H1 (cell line): ENCODE measurements at regions not wholly inside any gene's neighbourhood (a gene's known extent, or its start where the extent isn't known, plus 50 kb on each side); places are given as distances from the start of the nearest gene placed in this dataset.

ENCODE experiments used
- CTCF ChIA-PET: fragments of 300-600 bp; sonication (Branson Sonifier 250); formaldehyde crosslinking; loops from one replicate; lab custom pipeline; 2021; ENCODE audit not compliant: partially characterized antibody; lab: Charles Lee
- POLR2A ChIA-PET: fragments of 300-600 bp; sonication (Branson Sonifier 250); formaldehyde crosslinking; loops from one replicate; lab custom pipeline; 2021; ENCODE audit warnings: inconsistent platforms; ENCODE audit not compliant: partially characterized antibody; lab: Charles Lee
- DNase-seq, 2 experiments: peaks; one replicate each; pipeline versions ENCODE4 v3.0.0 to v3.0.0-alpha.2; 2010 to 2022; ENCODE audit warnings: low spot score in 2 of 2, low read depth in 1 of 2, mixed read lengths in 1 of 2
- FAIRE-seq: peaks from 2 replicates; lab custom pipeline; 2011; peaks lifted over from hg19 to GRCh38; lab: Jason Lieb, UNC
- H2AFZ ChIP-seq: 2 replicates; pipeline ENCODE4 v1.8.1; 2012; ENCODE audit warnings: low read length, inconsistent platforms
- H2AK5ac ChIP-seq: 2 replicates; pipeline ENCODE4 v1.6.1; 2013; ENCODE audit warnings: low read depth, low read length
- H2BK120ac ChIP-seq: replicated peaks from 2 replicates; pipeline ENCODE3; 2013; ENCODE audit warnings: low read depth, low read length, inconsistent platforms
- H2BK12ac ChIP-seq: 2 replicates; pipeline ENCODE4 v1.6.1; 2013; ENCODE audit warnings: low read depth, low read length
- H2BK15ac ChIP-seq: 2 replicates; pipeline ENCODE4 v1.6.1; 2013; ENCODE audit warnings: low read length
- H2BK20ac ChIP-seq: 2 replicates; pipeline ENCODE4 v1.6.1; 2013; ENCODE audit warnings: low read length
- H2BK5ac ChIP-seq: 2 replicates; pipeline ENCODE4 v1.6.1; 2013; ENCODE audit warnings: low read depth, low read length
- H3K14ac ChIP-seq: 2 replicates; pipeline ENCODE4 v1.6.1; 2013; ENCODE audit warnings: inconsistent platforms; ENCODE audit not compliant: insufficient read length
- H3K18ac ChIP-seq: 2 replicates; pipeline ENCODE4 v1.6.1; 2013; ENCODE audit warnings: low read length; ENCODE audit errors: extremely low read depth
- H3K23ac ChIP-seq: 2 replicates; pipeline ENCODE4 v1.6.1; 2013; ENCODE audit warnings: inconsistent platforms; ENCODE audit not compliant: insufficient read length
- H3K23me2 ChIP-seq: 2 replicates; pipeline ENCODE4 v1.6.1; 2013; ENCODE audit warnings: low read depth, low read length
- H3K27ac ChIP-seq: 2 replicates; pipeline ENCODE4 v1.6.1; 2011; ENCODE audit warnings: low read depth, low read length, inconsistent platforms
- H3K27me3 ChIP-seq, 4 experiments: replicated peaks in 1 of 4; 1 replicate in 1 of 4; 2 replicates in 3 of 4; pipeline versions ENCODE4 v1.6.1 to v1.8.1; 2011 to 2013; ENCODE audit warnings: low read length in 3 of 4, mild to moderate bottlenecking in 3 of 4, inconsistent platforms in 2 of 4, mixed read lengths in 2 of 4, moderate library complexity in 1 of 4; ENCODE audit not compliant: control insufficient read depth in 3 of 4, insufficient read depth in 3 of 4; ENCODE audit errors: extremely low read depth in 1 of 4
- H3K36me3 ChIP-seq, 4 experiments: 2 replicates each; pipeline versions ENCODE4 v1.6.1 to v1.8.1; 2011 to 2013; ENCODE audit warnings: mild to moderate bottlenecking in 4 of 4, low read length in 3 of 4, moderate library complexity in 2 of 4, control low read depth in 1 of 4, inconsistent platforms in 1 of 4; ENCODE audit not compliant: insufficient read depth in 4 of 4, control insufficient read depth in 2 of 4
- H3K4ac ChIP-seq: replicated peaks from 2 replicates; pipeline ENCODE3; 2013; ENCODE audit warnings: low read length, low read depth, mixed read lengths, inconsistent platforms; ENCODE audit not compliant: insufficient read length
- H3K4me1 ChIP-seq, 4 experiments: replicated peaks in 1 of 4; 1 replicate in 1 of 4; 2 replicates in 3 of 4; pipeline versions ENCODE4 v1.6.1 to v1.8.1; 2011 to 2013; ENCODE audit warnings: low read length in 3 of 4, inconsistent platforms in 2 of 4, mixed read lengths in 1 of 4; ENCODE audit not compliant: insufficient read depth in 4 of 4, control insufficient read depth in 3 of 4
- H3K4me2 ChIP-seq, 2 experiments: 2 replicates each; pipeline versions ENCODE4 v1.6.1 to v1.8.1; 2011 to 2013; ENCODE audit warnings: low read depth in 2 of 2, low read length in 2 of 2, control low read depth in 1 of 2, inconsistent platforms in 1 of 2, mild to moderate bottlenecking in 1 of 2; ENCODE audit not compliant: insufficient read depth in 1 of 2
- H3K4me3 ChIP-seq, 4 experiments: fragments of 200-600, 300-600 bp in 1 of 4; sonication (generic), shearing (Covaris generic), sonication (Bioruptor Twin) in 1 of 4; 2 replicates each; pipeline versions ENCODE4 v1.5.1 to v1.8.1; 2011 to 2016; ENCODE audit warnings: low read length in 4 of 4, low read depth in 3 of 4, control low read depth in 2 of 4, inconsistent platforms in 2 of 4, mild to moderate bottlenecking in 2 of 4, mixed read lengths in 1 of 4, moderate library complexity in 1 of 4; ENCODE audit not compliant: insufficient read depth in 2 of 4; ENCODE audit errors: extremely low read depth in 1 of 4
- H3K56ac ChIP-seq: replicated peaks from 2 replicates; pipeline ENCODE3; 2013; ENCODE audit warnings: low read depth, mild to moderate bottlenecking, mixed read lengths, low read length, inconsistent platforms; ENCODE audit not compliant: insufficient read length
- H3K79me1 ChIP-seq: 2 replicates; pipeline ENCODE4 v1.6.1; 2013; ENCODE audit warnings: low read depth, low read length, control low read depth
- H3K79me2 ChIP-seq, 2 experiments: 2 replicates each; pipeline versions ENCODE4 v1.6.1 to v1.8.1; 2012 to 2013; ENCODE audit warnings: low read length in 2 of 2, mild to moderate bottlenecking in 2 of 2, inconsistent platforms in 1 of 2; ENCODE audit not compliant: insufficient read depth in 2 of 2, control insufficient read depth in 1 of 2
- H3K9ac ChIP-seq, 4 experiments: replicated peaks in 1 of 4; 1 replicate in 1 of 4; 2 replicates in 3 of 4; pipeline versions ENCODE4 v1.6.1 to v1.8.1; 2011 to 2013; ENCODE audit warnings: low read depth in 3 of 4, low read length in 3 of 4, control low read depth in 2 of 4, mild to moderate bottlenecking in 2 of 4, moderate library complexity in 2 of 4, inconsistent platforms in 1 of 4; ENCODE audit errors: extremely low read depth in 1 of 4
- H3K9me3 ChIP-seq, 2 experiments: 2 replicates each; pipeline versions ENCODE4 v1.6.1 to v1.8.1; 2012 to 2013; ENCODE audit warnings: mild to moderate bottlenecking in 2 of 2, moderate library complexity in 2 of 2, control low read depth in 1 of 2, inconsistent platforms in 1 of 2, low read depth in 1 of 2, low read length in 1 of 2, mixed read lengths in 1 of 2; ENCODE audit not compliant: insufficient read depth in 2 of 2
- H4K20me1 ChIP-seq, 2 experiments: replicated peaks in 1 of 2; 2 replicates each; pipeline versions ENCODE3 to v1.8.1; 2011 to 2013; ENCODE audit warnings: inconsistent platforms in 2 of 2, low read length in 2 of 2, mild to moderate bottlenecking in 1 of 2; ENCODE audit not compliant: insufficient read depth in 2 of 2, control insufficient read depth in 1 of 2
- H4K5ac ChIP-seq: 2 replicates; pipeline ENCODE4 v1.6.1; 2013; ENCODE audit warnings: low read length, low read depth, mixed read lengths, inconsistent platforms; ENCODE audit not compliant: insufficient read length
- H4K8ac ChIP-seq: 2 replicates; pipeline ENCODE4 v1.8.0; 2013; ENCODE audit warnings: mild to moderate bottlenecking, moderate library complexity, low read length, inconsistent platforms; ENCODE audit not compliant: insufficient read depth; ENCODE audit errors: extremely low read depth
- H4K91ac ChIP-seq: replicated peaks from 2 replicates; pipeline ENCODE3; 2013; ENCODE audit warnings: low read length, mixed read lengths, inconsistent platforms; ENCODE audit not compliant: insufficient read length
- CBX8 ChIP-seq: fragments of 300-800, 300-1000 bp; sonication (generic); IDR thresholded peaks from 2 replicates; pipeline ENCODE4 v1.7.1; 2016; ENCODE audit warnings: low read depth, low read length, borderline replicate concordance
- TAF1 ChIP-seq: IDR thresholded peaks from 2 replicates; pipeline ENCODE4 v1.6.1; 2011; ENCODE audit warnings: mild to moderate bottlenecking, low read depth, low read length
- TF ChIP-seq, protein P1 (sequence below): IDR thresholded peaks from 2 replicates; pipeline ENCODE4 v1.6.1; 2011; ENCODE audit warnings: low read depth, mild to moderate bottlenecking, low read length; ENCODE audit not compliant: insufficient read depth

- H4K8ac ChIP-seq = no peak overlapping the region
- H3K27me3 ChIP-seq = no peaks in the 10 kb centered on the region
- H3K9ac ChIP-seq = no peak overlapping the region
- H3K79me1 ChIP-seq = no peaks in the 10 kb centered on the region
- H2BK20ac ChIP-seq = no peak overlapping the region
- H3K4me1 ChIP-seq = no peaks in the 10 kb centered on the region
- no peak overlapping the region for H2BK15ac ChIP-seq
- no peak overlapping the region for H4K91ac ChIP-seq
- H3K4me3 ChIP-seq = no peak overlapping the region
- no peaks in the 10 kb centered on the region for H3K23me2 ChIP-seq
- H3K4me2 ChIP-seq = no peak overlapping the region
- H3K27ac ChIP-seq = no peak overlapping the region
- no peak overlapping the region for H2BK5ac ChIP-seq
- FAIRE-seq (no peak), DNase-seq (no peak)
- H2AFZ ChIP-seq = no peak overlapping the region
- ChIA-PET POLR2A (no interaction called here), CTCF (interaction anchor here (0.6 to 0.8 kb wide), 2 partner anchors 9 to 192 kb away, joined by 3 read pairs; no protein-coding TSS in a partner anchor)
- no peak overlapping the region for H2BK12ac ChIP-seq
- H4K5ac ChIP-seq = no peak overlapping the region
- TF ChIP-seq CBX8 = no peak
- TF ChIP-seq, protein P1, sequence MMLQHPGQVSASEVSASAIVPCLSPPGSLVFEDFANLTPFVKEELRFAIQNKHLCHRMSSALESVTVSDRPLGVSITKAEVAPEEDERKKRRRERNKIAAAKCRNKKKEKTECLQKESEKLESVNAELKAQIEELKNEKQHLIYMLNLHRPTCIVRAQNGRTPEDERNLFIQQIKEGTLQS = no peak
- no peak for TF ChIP-seq TAF1
- no peak overlapping the region for H2BK120ac ChIP-seq
- H3K79me2 ChIP-seq = no peaks in the 10 kb centered on the region
- no peak overlapping the region for H2AK5ac ChIP-seq
- H3K56ac ChIP-seq = no peak overlapping the region
- no peak overlapping the region for H3K18ac ChIP-seq
- no peaks in the 10 kb centered on the region for H3K36me3 ChIP-seq
- H3K9me3 ChIP-seq = no peaks in the 10 kb centered on the region
- H3K23ac ChIP-seq = no peak overlapping the region
- no peak overlapping the region for H3K4ac ChIP-seq
- no peak overlapping the region for H3K14ac ChIP-seq
- no peaks in the 10 kb centered on the region for H4K20me1 ChIP-seq
Observed at GRCh38 chr2:153320879-153321278, 157.7 kb downstream of the RPRM start.
